HuH-7 (cell line): ENCODE measurements at regions not wholly inside any gene's neighbourhood (a gene's known extent, or its start where the extent isn't known, plus 50 kb on each side); places are given as distances from the start of the nearest gene placed in this dataset.

Experiments used
- DNase-seq: peaks from one replicate; pipeline ENCODE4 v3.0.0; 2011; ENCODE audit warnings: low spot score

- DNase-seq, result no peak
These were observed 68.6 kb downstream of the ZNF621 start for GRCh38 chr3:40593351-40593750.

DNA sequence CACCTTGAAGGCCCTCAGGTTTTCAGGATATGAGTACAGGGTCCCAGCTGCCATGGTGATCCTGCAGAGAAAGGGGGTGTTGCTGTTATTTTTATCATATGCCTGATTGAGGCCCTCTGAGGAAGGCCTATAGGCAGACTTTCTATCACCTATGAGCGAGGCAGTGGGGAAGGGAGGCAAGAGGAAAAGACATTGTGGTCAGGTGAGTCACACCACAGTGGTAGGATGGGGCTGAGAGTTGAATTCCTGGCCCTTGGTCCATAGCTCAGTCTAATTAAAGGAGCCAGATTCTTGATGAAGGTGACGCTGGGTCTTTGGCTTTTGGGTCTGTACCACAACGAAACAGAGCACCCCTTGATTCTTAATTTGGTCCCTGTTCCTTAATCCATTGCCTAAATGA lies 72.7 kb downstream of the ZNF621 start:
- DNase-seq, result no peak

DNA sequence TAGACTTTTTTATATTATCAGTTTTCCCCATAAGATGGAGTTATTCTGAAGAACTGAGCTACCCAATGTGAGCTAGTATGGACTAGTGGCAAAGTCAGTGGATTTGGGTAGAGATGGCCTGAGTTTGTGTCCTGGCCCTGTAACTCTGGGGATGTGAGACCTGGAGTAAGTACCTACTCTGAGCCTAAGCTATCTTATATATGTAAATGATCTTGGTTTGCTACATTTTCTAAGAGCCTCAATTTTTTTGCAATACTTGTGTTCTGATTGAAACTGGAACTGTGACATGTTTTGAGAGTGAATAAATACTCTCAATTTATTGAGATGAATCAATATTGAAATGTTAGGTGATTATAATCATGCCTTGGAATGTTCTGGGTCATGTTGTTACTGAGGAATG lies 73.6 kb downstream of the ZNF621 start:
- DNase-seq, result no peak

GRCh38 chr3:40598962-40599361 lies 74.2 kb downstream of the ZNF621 start:
- no peak for DNase-seq

- no peak for DNase-seq
These were observed 78.1 kb downstream of the ZNF621 start for GRCh38 chr3:40602778-40603385.

- no peak for DNase-seq
These were observed 81.2 kb downstream of the ZNF621 start for GRCh38 chr3:40605960-40606359.

DNA sequence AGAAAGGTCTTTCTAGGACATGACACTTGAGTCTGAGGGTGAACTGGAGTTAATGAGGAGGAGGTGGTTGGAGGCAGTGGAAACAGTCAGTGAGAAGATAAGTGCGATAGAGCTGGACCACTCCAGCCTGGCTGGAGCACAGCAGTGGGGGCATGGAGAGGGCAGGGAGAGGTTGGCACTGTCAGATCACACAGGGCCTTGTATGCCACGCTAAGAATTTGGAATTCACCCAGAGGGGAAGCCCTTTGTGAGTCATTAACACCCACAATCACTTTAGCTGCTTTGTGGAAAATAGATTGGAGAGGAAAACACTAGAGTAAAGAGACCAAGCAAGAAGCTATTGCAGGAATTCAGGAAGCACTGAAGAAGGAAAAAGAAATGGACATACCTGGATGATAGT lies 83.3 kb downstream of the ZNF621 start:
- no peak for DNase-seq

GRCh38 chr3:40613306-40613705 lies 88.5 kb downstream of the ZNF621 start:
- DNase-seq, result no peak

- DNase-seq, result no peak
These were observed 90.6 kb downstream of the ZNF621 start for GRCh38 chr3:40615110-40615915.

DNA sequence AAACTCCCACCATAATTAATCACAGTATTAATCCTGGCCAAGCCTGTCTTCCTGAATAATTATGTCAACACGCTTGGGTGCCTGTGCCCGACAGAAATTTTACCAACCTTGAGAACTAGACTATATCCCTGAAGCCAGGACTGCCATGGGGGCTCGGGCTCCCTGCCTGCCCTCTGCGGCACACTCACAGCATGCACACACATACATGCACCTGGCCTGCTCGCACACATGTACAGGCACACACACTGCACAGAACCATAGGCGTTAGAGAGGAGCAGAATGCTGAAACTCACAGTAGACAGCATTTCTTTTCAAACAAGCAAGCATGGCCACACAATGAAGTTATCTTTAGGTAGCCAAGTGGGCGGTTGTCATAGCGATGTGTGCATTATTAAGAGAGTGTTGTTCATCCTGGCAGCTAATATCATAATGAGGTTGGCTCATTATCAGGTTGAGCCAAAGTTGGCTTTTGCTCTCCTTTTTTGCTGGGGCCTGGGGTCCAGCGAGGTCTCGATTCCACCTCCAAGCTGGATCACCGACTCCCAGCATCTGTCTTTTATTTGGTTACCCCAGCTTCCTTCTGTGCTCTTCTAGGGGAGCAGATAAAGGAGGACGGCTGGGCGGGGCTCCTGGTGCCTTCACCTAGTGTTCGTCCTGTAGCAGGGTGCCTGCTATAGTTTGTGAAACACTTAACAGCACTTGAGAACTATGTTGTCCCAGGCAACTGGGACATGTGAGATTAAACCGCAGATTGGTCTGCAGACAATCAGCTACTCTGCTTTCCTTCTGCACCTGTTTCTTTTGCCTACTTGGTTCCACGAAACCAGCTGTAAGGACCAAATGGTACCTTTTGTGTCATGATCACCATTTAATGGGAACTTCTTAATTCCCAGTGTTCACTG lies 91.4 kb downstream of the ZNF621 start:
- no peak for DNase-seq

DNA sequence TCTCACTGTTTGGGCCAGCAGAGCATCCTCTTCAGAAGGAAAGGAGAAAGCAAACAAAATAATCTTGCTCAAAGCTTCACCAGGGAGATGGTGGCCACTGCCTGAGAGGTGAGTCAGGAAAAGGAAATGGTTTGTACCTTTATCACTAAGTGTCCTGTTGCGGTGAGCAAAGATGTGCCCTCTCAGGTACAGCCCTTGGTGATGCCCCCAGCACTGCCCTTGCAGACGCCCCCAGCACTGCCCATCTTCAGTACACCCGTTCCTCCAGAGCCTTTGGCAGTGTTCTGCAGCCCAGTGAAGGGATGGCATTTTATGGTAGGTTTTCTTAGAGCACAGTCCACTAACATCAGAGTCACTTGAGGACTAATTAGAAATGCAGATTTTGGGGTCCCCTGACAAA lies 92.3 kb downstream of the ZNF621 start:
- no peak for DNase-seq

- no peak for DNase-seq
These were observed 93.4 kb downstream of the ZNF621 start for GRCh38 chr3:40618158-40618557.

- no peak for DNase-seq
These were observed 95.4 kb downstream of the ZNF621 start for GRCh38 chr3:40620151-40620550.

DNA sequence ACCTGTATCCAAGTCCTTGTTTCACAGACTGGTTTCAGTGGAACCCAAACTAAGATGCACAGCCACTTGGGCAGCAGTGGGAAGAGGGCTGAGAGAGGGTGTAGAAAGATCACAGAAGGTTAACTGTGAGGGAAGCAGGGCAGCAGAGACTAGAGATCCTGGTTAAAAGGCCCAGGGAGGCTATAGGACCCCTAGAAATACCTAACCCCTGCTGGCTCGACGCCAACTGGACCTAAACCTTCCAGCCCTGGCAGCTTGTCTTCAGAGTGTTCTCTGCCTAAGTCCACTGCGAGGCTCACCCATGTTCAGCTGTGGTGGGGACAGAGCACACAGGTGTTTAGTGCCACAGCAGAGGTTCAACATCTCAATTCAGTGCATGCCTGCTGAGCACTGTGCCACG lies 96.5 kb downstream of the ZNF621 start:
- DNase-seq, result no peak

DNA sequence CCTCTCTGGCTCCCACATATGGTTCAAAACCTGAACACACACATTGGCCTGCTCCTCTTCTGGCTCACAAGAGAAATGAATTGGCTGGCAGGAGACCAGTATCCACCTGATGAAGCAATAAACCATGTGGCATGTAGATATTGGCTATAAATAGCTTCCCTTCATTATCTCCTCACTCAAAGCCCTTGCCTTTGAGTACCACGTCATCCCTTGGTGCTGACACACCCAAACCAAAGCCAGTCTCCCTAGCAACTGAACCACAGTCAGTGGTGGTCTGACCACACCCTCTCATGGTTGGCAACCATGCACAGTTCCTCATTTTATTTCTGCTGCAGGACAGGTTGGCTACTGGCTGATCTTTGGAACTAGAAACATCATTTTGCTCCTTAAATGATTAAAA lies 98.8 kb downstream of the ZNF621 start:
- DNase-seq, result no peak

DNA sequence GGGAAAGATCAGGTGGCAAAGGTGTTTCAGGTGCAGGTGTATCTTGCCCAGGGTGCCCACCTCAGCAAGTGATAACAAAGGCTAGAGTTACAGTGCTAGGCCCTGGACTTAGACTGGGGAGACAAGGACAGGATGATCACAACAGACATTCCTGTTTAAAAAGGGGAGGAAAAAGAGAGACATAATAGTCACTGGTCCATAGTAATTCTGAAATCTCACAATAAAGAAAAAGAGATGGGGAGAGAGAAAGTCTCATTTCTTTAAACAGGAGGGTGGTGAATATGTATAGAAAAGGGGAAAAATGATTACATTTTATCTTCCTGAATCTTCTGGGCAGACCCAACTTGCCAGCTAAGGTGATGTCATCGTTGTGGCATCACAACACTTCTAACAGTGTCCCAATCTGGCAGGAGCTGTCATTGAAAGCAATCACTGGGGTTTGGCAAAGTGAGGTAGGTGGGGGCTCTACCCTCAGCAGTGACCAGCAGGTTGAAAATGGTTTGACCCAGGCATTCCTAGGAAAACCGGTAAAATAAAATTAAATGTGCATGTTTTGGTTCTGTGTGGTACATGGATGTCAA lies 99.5 kb downstream of the ZNF621 start:
- no peak for DNase-seq

- no peak for DNase-seq
These were observed 102.3 kb downstream of the ZNF621 start for GRCh38 chr3:40627095-40627494.

DNA sequence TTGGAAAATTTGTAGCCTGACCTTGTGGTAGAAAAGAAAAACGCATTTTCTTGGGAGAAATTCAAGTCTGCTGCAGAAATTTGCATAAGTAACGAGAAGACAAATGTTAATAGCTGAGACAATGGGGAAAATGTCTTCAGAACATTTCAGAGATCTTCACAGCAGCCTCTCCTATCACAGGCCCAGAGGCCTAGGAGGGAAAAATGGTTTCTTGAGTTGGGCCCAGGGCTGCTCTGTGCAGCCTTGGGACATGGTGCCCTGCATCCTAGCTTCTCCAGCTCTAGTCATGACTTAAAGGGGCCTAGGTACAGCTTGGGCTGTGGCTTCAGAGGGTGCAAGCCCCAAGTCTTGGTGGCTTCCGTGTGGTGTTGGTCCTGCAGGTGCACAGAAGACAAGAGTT lies 104.2 kb downstream of the ZNF621 start:
- no peak for DNase-seq

- DNase-seq, result no peak
These were observed 106.7 kb downstream of the ZNF621 start for GRCh38 chr3:40631341-40631995.

GRCh38 chr3:40637906-40638305 lies 113.1 kb downstream of the ZNF621 start:
- no peak for DNase-seq

DNA sequence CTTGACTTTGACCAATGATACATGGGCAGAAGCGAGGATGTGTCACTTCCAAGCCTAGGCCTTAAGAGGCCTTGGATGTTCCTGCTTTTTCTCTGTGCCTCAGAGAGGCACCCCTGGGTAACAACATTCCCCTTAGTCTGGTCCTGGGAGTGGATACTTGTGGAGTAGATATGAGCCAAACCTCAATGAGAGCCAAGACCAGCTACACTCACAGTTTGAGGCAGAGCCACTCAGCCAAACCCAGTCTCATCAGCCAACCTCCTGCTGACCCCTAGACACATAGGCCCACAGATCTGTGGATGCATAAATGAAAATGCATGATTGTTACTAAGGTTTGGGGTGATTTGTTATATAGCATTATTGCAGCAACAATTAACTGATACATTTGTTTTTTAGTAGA lies 114.2 kb downstream of the ZNF621 start:
- DNase-seq, result no peak

GRCh38 chr3:40642812-40643211 lies 118.1 kb downstream of the ZNF621 start:
- no peak for DNase-seq
